Stimulated activated effector memory CD8-positive, alpha-beta T cell treated with anti-CD3 and anti-CD28 coated beads, Interleukin-12 subunit alpha, Interleukin-12 subunit beta, amount 100 ng/mL, for 72 hours (primary cell): ENCODE measurements at regions not wholly inside any gene's neighbourhood (a gene's known extent, or its start where the extent isn't known, plus 50 kb on each side); places are given as distances from the start of the nearest gene placed in this dataset.
"Not testable (repeated sequence)": the region's sequence is repeated elsewhere in the genome, so short reads cannot be mapped to it uniquely, and the experiment has no call there.

Source experiments
- ATAC-seq: fragments of 150-1000 bp; cut with Tn5 transposase; 2 replicates; pipeline ENCODE4 v1.10.0; 2021
- DNase-seq, 2 donors: peaks; one replicate each; pipeline ENCODE4 v3.0.0; 2021 to 2022; ENCODE audit warnings: low spot score in 2 of 2
- H3K27ac Mint-ChIP-seq: one replicate; pipeline ENCODE4 v1.8.0; 2022; ENCODE audit warnings: mild to moderate bottlenecking, mixed read lengths
- H3K36me3 Mint-ChIP-seq: one replicate; pipeline ENCODE4 v1.8.0; 2022; ENCODE audit warnings: mild to moderate bottlenecking, mixed read lengths
- H3K4me1 Mint-ChIP-seq: one replicate; pipeline ENCODE4 v1.8.0; 2022; ENCODE audit warnings: mixed read lengths
- H3K4me3 Mint-ChIP-seq: one replicate; pipeline ENCODE4 v1.8.0; 2022; ENCODE audit warnings: mild to moderate bottlenecking, mixed read lengths
- H3K9me3 Mint-ChIP-seq: one replicate; pipeline ENCODE4 v1.8.0; 2022; ENCODE audit warnings: mixed read lengths

GRCh38 chr6:156587751-156588301 is 189.4 kb upstream of the ARID1B start:
- no peak for DNase-seq
- Mint-ChIP-seq H3K9me3 (no peaks in the 10 kb centered on the region), H3K36me3 (no peaks in the 10 kb centered on the region)

GRCh38 chr6:156587071-156587470 is 190.1 kb upstream of the ARID1B start:
- Mint-ChIP-seq H3K4me3 (no peak overlapping the region), H3K27ac (no peak overlapping the region), H3K36me3 (no peaks in the 10 kb centered on the region), H3K9me3 (no peaks in the 10 kb centered on the region), H3K4me1 (no peaks in the 10 kb centered on the region)
- ATAC-seq (no peak), DNase-seq (no peak)

More at GRCh38 chr6:156587751-156588301, 189.4 kb upstream of the ARID1B start:
- no peak for ATAC-seq
- H3K4me3 Mint-ChIP-seq: no peak overlapping the region
- H3K27ac Mint-ChIP-seq: no peak overlapping the region
- H3K4me1 Mint-ChIP-seq: no peaks in the 10 kb centered on the region

DNA sequence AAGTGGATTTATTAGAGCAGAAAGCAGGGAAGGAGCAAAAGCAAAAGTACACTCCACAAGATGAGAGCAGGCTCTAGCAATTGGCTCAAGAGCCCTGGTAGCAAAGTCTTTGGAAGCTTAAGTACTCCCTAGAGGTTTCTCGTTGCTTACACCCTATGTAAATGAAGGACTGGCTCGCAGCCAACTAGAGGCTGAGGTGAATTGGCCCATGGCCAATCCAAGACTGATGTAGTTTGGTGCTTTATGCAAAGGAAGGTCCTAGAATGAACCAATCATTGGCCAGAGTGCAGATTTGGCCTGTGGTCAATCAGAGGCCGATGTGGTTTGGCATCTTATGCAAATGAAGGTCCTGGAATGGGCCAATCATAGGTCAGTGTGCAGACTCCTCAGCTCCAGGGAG is 191.3 kb upstream of the ARID1B start:
- Mint-ChIP-seq H3K4me1 (no peaks in the 10 kb centered on the region), H3K36me3 (no peaks in the 10 kb centered on the region), H3K4me3 (no peak overlapping the region), H3K9me3 (no peaks in the 10 kb centered on the region), H3K27ac (no peak overlapping the region)
- DNase-seq (no peak), ATAC-seq (no peak)

DNA sequence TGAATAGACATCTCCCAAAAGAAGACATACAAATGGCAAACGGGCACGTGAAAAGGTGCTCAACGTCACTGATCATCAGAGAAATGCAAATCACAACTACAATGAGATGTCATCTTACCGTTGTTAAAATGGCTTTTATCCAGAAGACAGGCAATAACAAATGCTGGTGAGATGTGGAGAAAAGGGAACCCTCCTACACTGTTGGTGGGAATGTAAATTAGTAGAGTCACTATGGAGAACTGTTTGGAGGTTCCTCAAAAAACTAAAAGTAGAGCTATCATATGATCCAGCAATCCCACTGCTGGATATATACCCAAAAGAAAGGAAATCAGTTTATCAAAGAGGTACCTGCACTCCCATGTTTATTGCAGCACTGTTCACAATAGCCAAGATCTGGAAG is 193.1 kb upstream of the ARID1B start:
- H3K36me3 Mint-ChIP-seq, H3K27ac Mint-ChIP-seq, H3K9me3 Mint-ChIP-seq, DNase-seq, H3K4me1 Mint-ChIP-seq, H3K4me3 Mint-ChIP-seq, ATAC-seq: not testable (repeated sequence)

- DNase-seq (no peak), ATAC-seq (no peak)
- no peaks in the 10 kb centered on the region for H3K9me3 Mint-ChIP-seq
Observed at GRCh38 chr6:156583083-156583482, 194.1 kb upstream of the ARID1B start.

GRCh38 chr6:156582509-156582992 is 194.6 kb upstream of the ARID1B start:
- Mint-ChIP-seq H3K4me1 (no peaks in the 10 kb centered on the region), H3K27ac (no peak overlapping the region), H3K4me3 (no peak overlapping the region), H3K9me3 (no peaks in the 10 kb centered on the region), H3K36me3 (no peaks in the 10 kb centered on the region)
- ATAC-seq (no peak), DNase-seq (no peak)

More at GRCh38 chr6:156583083-156583482, 194.1 kb upstream of the ARID1B start:
- Mint-ChIP-seq H3K27ac (no peak overlapping the region), H3K4me1 (no peaks in the 10 kb centered on the region), H3K4me3 (no peak overlapping the region), H3K36me3 (no peaks in the 10 kb centered on the region)

DNA sequence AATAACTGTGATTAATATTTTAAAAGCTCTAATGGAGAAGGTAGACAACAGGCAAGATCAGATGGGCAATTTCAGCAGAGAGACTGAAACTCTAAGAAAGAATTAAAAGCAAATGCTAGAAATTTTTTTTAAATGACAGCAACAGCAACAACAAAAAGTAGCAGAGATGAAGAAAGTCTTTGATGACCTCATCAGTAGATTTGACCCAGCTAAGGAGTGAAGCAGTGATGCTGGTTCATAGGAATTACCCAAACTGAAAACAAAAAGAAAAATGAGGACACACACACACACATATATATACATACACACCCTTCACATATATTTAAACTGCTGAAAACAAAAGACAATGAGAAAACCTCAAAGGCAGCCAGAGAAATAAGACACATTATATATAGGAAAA is 197.6 kb upstream of the ARID1B start:
- peaks cover 5% of the 10 kb centered on the region for H3K9me3 Mint-ChIP-seq
- DNase-seq: no peak
- H3K27ac Mint-ChIP-seq: no peak overlapping the region
- ATAC-seq: no peak
- no peaks in the 10 kb centered on the region for H3K4me1 Mint-ChIP-seq
- H3K36me3 Mint-ChIP-seq: no peaks in the 10 kb centered on the region
- no peak overlapping the region for H3K4me3 Mint-ChIP-seq

- ATAC-seq (no peak), DNase-seq (no peak)
- no peaks in the 10 kb centered on the region for H3K4me1 Mint-ChIP-seq
- peaks cover 5% of the 10 kb centered on the region for H3K9me3 Mint-ChIP-seq
- no peaks in the 10 kb centered on the region for H3K36me3 Mint-ChIP-seq
- H3K4me3 Mint-ChIP-seq: no peak overlapping the region
- H3K27ac Mint-ChIP-seq: no peak overlapping the region
Observed at GRCh38 chr6:156577749-156578148, 199.4 kb upstream of the ARID1B start.

- peaks cover 5% of the 10 kb centered on the region for H3K9me3 Mint-ChIP-seq
- H3K36me3 Mint-ChIP-seq: no peaks in the 10 kb centered on the region
- no peak for DNase-seq
- H3K27ac Mint-ChIP-seq: no peak overlapping the region
- no peak for ATAC-seq
- no peaks in the 10 kb centered on the region for H3K4me1 Mint-ChIP-seq
- no peak overlapping the region for H3K4me3 Mint-ChIP-seq
Observed at GRCh38 chr6:156575361-156575760, 201.8 kb upstream of the ARID1B start.

DNA sequence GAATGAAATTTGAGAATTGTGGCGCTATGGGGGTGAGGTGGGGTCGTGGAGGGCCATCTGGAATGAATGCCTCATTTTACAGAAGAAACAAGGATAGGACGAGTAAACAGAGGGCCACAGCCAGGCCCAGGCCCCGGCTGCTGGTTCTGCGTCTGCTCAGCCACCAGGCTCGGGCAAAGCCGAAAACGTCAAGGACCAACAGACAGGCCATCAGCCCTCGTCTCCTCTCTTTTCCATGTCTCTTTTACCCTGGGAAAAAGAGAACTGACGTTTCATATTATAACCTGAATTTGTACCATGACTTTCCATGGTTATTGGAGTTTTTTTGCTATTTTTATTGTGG is 212.4 kb upstream of the ARID1B start:
- no peak for ATAC-seq
- DNase-seq: no peak
- peaks cover 5% of the 10 kb centered on the region for H3K4me1 Mint-ChIP-seq
- no peak overlapping the region for H3K4me3 Mint-ChIP-seq
- peaks cover 3% of the 10 kb centered on the region for H3K9me3 Mint-ChIP-seq
- no peak overlapping the region for H3K27ac Mint-ChIP-seq
- no peaks in the 10 kb centered on the region for H3K36me3 Mint-ChIP-seq

GRCh38 chr6:156564127-156564806 is 212.9 kb upstream of the ARID1B start:
- peak; percentile 84 to 88 for DNase-seq
- Mint-ChIP-seq H3K4me3 (no peak overlapping the region), H3K27ac (no peak overlapping the region), H3K4me1 (peaks cover 5% of the 10 kb centered on the region), H3K9me3 (peaks cover 3% of the 10 kb centered on the region), H3K36me3 (no peaks in the 10 kb centered on the region)
- ATAC-seq: peak; percentile 92

GRCh38 chr6:156563714-156564113 is 213.5 kb upstream of the ARID1B start:
- H3K27ac Mint-ChIP-seq: no peak overlapping the region
- no peaks in the 10 kb centered on the region for H3K36me3 Mint-ChIP-seq

DNA sequence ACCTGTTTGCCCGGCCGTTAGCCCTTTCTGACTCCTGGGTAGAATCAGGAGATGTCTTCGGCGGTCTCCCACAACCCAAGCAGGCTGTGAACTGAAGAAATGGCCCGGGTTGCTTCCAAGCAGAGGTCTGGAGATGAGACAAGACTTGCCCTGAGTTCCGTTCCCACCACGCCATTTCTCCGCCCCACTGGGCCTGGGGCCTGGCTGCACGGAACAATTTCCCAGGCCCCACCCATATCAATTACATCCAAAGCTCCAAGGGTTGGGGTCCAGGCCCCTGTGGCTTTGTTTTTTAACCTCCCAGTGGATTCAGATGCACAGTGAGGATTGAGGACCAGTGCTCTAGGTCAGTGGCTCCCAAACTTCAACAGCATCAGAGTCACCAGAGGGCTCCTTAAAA is 214.5 kb upstream of the ARID1B start:
- H3K36me3 Mint-ChIP-seq: no peaks in the 10 kb centered on the region
- DNase-seq (no peak), ATAC-seq (no peak)
- no peak overlapping the region for H3K27ac Mint-ChIP-seq
- peaks cover 3% of the 10 kb centered on the region for H3K9me3 Mint-ChIP-seq
- no peak overlapping the region for H3K4me3 Mint-ChIP-seq
- H3K4me1 Mint-ChIP-seq: peaks cover 10% of the 10 kb centered on the region

More at GRCh38 chr6:156563714-156564113, 213.5 kb upstream of the ARID1B start:
- no peak overlapping the region for H3K4me3 Mint-ChIP-seq
- DNase-seq (no peak), ATAC-seq (no peak)
- peaks cover 3% of the 10 kb centered on the region for H3K9me3 Mint-ChIP-seq
- H3K4me1 Mint-ChIP-seq: peaks cover 8% of the 10 kb centered on the region

GRCh38 chr6:156562019-156562418 is 215.2 kb upstream of the ARID1B start:
- Mint-ChIP-seq H3K27ac (no peak overlapping the region), H3K36me3 (no peaks in the 10 kb centered on the region), H3K4me3 (no peak overlapping the region), H3K4me1 (peaks cover 10% of the 10 kb centered on the region), H3K9me3 (peaks cover 3% of the 10 kb centered on the region)
- DNase-seq (no peak), ATAC-seq (no peak)

DNA sequence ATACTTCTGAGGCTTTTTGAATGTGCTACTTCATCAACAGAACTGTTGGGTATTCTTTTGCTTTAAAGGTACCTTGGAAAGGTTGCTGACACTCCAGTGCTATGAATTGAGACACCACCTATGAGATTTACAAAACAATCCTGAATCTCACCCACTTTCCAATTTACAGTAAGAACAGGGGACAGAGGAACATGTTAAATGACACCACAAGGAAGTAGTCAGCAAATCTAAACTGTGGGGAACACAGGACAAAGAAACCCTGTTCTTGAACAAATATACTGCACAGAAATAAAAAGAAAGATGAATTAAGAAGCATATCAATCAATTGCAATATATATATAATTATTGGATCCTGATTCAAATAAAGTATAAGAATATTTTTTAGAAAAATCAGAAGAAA is 216.7 kb upstream of the ARID1B start:
- peaks cover 10% of the 10 kb centered on the region for H3K4me1 Mint-ChIP-seq
- H3K4me3 Mint-ChIP-seq: no peak overlapping the region
- peaks cover 3% of the 10 kb centered on the region for H3K9me3 Mint-ChIP-seq
- H3K27ac Mint-ChIP-seq: no peak overlapping the region
- no peaks in the 10 kb centered on the region for H3K36me3 Mint-ChIP-seq
- no peak for DNase-seq
- no peak for ATAC-seq

DNA sequence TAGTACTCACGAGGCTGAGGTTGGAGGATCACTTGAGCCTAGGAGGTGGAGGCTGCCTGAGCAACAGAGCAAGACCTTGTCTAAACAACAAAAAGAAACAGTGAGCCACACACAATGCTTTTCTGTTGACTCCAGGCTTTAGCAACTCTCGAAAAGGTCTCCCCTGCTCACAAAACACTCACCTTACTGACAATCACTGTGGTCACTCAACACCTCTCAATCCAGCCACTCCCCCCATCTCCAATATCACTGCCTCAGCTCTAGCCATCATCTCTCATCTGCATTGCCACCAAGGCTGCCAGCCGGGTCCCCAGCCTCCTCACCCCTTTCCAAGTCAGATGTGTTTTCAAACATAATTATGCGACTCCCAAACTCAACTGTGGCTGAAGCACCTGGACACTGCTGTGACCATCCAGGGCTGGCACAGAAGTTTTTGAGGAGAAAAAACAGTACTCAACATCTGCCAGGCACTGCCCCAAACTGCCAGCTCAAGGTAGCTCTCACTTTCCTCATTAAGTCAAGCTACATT is 218.0 kb upstream of the ARID1B start:
- peaks cover 3% of the 10 kb centered on the region for H3K9me3 Mint-ChIP-seq
- H3K4me1 Mint-ChIP-seq: peaks cover 5% of the 10 kb centered on the region
- peak overlapping the region; percentile 13 for H3K27ac Mint-ChIP-seq
- no peak overlapping the region for H3K4me3 Mint-ChIP-seq
- no peaks in the 10 kb centered on the region for H3K36me3 Mint-ChIP-seq
- ATAC-seq (no peak), DNase-seq (no peak)
